ENCODE measurements at regions not wholly inside any gene's neighbourhood (a gene's known extent, or its start where the extent isn't known, plus 50 kb on each side); places are given as distances from the start of the nearest gene placed in this dataset.

DNA sequence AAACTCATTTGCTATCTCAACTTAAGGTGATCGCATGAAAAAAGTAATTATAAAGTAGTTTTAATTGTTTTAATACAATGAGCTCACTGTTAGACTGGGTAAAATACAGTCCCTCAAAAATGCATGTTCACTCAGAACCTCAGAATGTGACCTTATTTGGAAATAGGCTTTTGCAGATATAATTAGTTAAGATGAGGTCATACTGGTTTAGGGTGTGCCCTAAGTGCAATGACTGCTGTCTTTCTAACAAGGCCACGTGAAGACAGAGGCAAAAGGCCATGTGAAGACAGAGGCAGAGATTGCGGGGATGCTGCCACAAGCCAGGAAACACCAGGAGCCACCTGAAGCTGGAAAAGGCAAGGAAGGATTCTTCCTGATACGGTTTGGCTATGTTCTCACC, 262.1 kb downstream of the NKX6-1 start:
- no peak overlapping the region for H3K23ac ChIP-seq (ENCODE audit: insufficient read length, low read depth, low read length)
- H3K4me1 ChIP-seq (ENCODE audit: insufficient read depth, low read length) = no peaks in the 10 kb centered on the region
- no peak overlapping the region for H3K18ac ChIP-seq (ENCODE audit: insufficient read length, low read depth, low read length)
- Mint-ChIP-seq H3K27ac (no peak overlapping the region), H3K27me3 (ENCODE audit: low read depth) (peaks cover 2% of the 10 kb centered on the region; the same call in 1 of the 2 replicates), H3K4me1 (peaks cover 3 to 7% of the 10 kb centered on the region in 2 experiments), H3K4me3 (no peak overlapping the region), H3K9me3 (no peaks in the 10 kb centered on the region), H3K36me3 (ENCODE audit: insufficient read depth in 1 of 3, low read depth in 3 of 3) (no peaks in the 10 kb centered on the region)
- no peak overlapping the region for H4K8ac ChIP-seq (replicated peaks; ENCODE audit: insufficient read length, low read depth, low read length)
- no peak overlapping the region for H3K9ac ChIP-seq (ENCODE audit: extremely low read depth, insufficient read length, low read length)
- no peak overlapping the region for H3K56ac ChIP-seq (ENCODE audit: insufficient read length, low read depth, low read length)
- no peaks in the 10 kb centered on the region for H3K23me2 ChIP-seq (ENCODE audit: insufficient read length, low read depth, low read length, poor library complexity, severe bottlenecking)
- TF ChIP-seq, protein P1, sequence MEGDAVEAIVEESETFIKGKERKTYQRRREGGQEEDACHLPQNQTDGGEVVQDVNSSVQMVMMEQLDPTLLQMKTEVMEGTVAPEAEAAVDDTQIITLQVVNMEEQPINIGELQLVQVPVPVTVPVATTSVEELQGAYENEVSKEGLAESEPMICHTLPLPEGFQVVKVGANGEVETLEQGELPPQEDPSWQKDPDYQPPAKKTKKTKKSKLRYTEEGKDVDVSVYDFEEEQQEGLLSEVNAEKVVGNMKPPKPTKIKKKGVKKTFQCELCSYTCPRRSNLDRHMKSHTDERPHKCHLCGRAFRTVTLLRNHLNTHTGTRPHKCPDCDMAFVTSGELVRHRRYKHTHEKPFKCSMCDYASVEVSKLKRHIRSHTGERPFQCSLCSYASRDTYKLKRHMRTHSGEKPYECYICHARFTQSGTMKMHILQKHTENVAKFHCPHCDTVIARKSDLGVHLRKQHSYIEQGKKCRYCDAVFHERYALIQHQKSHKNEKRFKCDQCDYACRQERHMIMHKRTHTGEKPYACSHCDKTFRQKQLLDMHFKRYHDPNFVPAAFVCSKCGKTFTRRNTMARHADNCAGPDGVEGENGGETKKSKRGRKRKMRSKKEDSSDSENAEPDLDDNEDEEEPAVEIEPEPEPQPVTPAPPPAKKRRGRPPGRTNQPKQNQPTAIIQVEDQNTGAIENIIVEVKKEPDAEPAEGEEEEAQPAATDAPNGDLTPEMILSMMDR (conservative IDR thresholded peaks at IDR 0.05) = no peak
- no peak for DNase-seq
- H2AK5ac ChIP-seq (ENCODE audit: insufficient read length, low read length) = no peak overlapping the region
- no peak overlapping the region for H4K5ac ChIP-seq (ENCODE audit: insufficient read length, low read depth, low read length)
- no peak overlapping the region for H3K4me2 ChIP-seq (ENCODE audit: insufficient read depth, insufficient read length, low read length)
- no peaks in the 10 kb centered on the region for H4K20me1 ChIP-seq (ENCODE audit: control insufficient read depth, insufficient read depth, insufficient read length)
- no peak overlapping the region for H2BK120ac ChIP-seq (ENCODE audit: low read depth, low read length, poor library complexity, severe bottlenecking)
- H2BK12ac ChIP-seq (ENCODE audit: insufficient read length, low read depth, low read length) = no peak overlapping the region
- no peak overlapping the region for H2BK15ac ChIP-seq (ENCODE audit: low read depth, low read length)
- no peaks in the 10 kb centered on the region for H3K79me2 ChIP-seq (ENCODE audit: insufficient read depth, low read length)
- no peak overlapping the region for H2BK20ac ChIP-seq (ENCODE audit: low read depth, low read length, poor library complexity, severe bottlenecking)
- no peak overlapping the region for H3K27ac ChIP-seq (ENCODE audit: insufficient read length, low read depth, low read length)
- no peaks in the 10 kb centered on the region for H3K79me1 ChIP-seq (ENCODE audit: insufficient read depth, low read depth, low read length, poor library complexity, severe bottlenecking)
- H3K27me3 ChIP-seq (ENCODE audit: insufficient read depth, low read length) = no peaks in the 10 kb centered on the region
- no peak overlapping the region for H2BK5ac ChIP-seq (ENCODE audit: insufficient read length, low read length)
- no peak overlapping the region for H3K14ac ChIP-seq (ENCODE audit: insufficient read depth, low read length)
- H4K91ac ChIP-seq (ENCODE audit: insufficient read length, low read depth, low read length) = no peak overlapping the region
- no peak overlapping the region for H2AFZ ChIP-seq (ENCODE audit: low read length)
- no peaks in the 10 kb centered on the region for H3K9me3 ChIP-seq (ENCODE audit: control insufficient read depth, low read depth, low read length)
- no peak overlapping the region for H3K4ac ChIP-seq (ENCODE audit: low read depth, low read length)
- no CpG with 5 or more reads among the region's 4 CpGs for WGBS (ENCODE audit: extremely low coverage, insufficient read length, low lambda C conversion rate)
- no peak overlapping the region for H3T11ph ChIP-seq (ENCODE audit: low read length)
